ENCODE measurements at regions not wholly inside any gene's neighbourhood (a gene's known extent, or its start where the extent isn't known, plus 50 kb on each side); places are given as distances from the start of the nearest gene placed in this dataset.

DNA sequence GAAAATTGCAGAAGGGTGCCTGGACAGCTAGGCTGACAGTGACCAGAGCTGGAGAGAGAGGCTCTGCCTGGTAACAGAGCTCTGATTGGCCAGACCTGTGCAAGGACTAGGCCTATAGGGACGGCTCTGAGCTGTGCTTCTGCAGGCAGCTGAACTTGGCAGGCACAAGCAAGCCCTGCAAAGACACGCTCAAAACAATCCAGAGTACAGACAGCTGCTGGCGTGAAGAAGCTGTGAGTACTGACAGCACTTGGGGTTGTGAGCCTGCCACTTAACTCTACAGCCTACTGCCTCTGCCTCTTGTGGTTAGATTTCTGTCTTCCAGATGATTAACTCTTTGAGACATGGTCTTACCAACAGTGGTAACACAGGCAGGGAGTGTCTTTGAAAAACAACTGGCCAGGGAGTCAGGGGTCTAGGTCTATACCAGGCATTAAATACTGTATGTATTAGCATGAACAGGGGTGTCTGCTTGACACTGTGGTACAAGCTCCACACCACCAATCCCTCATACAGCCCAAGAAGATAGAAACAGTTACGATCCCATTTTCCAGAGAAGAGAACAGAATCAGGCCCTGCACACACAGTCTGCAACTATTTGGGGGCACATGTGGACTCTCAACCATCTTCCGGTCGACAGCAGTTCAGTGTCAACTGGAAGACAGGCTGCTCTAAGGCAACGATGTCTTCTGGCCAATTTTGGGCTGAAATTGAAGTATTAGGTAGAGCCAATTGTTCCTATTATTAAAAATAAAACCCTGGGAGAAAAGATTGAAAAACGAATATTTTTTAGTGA lies 568.4 kb downstream of the TNS1 start:
- Histone ChIP-seq H3K27ac (no peak overlapping the region), H3K4me1 (ENCODE audit: control insufficient read depth in 1 of 2, insufficient read depth in 1 of 2, low read depth in 1 of 2, low read length in 1 of 2) (no peaks in the 10 kb centered on the region), H3K36me3 (no peaks in the 10 kb centered on the region), H3K27me3 (no peaks in the 10 kb centered on the region), H3K4me3 (ENCODE audit: low read depth in 1 of 2, low read length in 1 of 2) (no peak overlapping the region), H3K9me3 (no peaks in the 10 kb centered on the region)
- TF ChIP-seq, protein P1, sequence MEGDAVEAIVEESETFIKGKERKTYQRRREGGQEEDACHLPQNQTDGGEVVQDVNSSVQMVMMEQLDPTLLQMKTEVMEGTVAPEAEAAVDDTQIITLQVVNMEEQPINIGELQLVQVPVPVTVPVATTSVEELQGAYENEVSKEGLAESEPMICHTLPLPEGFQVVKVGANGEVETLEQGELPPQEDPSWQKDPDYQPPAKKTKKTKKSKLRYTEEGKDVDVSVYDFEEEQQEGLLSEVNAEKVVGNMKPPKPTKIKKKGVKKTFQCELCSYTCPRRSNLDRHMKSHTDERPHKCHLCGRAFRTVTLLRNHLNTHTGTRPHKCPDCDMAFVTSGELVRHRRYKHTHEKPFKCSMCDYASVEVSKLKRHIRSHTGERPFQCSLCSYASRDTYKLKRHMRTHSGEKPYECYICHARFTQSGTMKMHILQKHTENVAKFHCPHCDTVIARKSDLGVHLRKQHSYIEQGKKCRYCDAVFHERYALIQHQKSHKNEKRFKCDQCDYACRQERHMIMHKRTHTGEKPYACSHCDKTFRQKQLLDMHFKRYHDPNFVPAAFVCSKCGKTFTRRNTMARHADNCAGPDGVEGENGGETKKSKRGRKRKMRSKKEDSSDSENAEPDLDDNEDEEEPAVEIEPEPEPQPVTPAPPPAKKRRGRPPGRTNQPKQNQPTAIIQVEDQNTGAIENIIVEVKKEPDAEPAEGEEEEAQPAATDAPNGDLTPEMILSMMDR (IDR thresholded peaks at IDR 0.05) = no peak

DNA sequence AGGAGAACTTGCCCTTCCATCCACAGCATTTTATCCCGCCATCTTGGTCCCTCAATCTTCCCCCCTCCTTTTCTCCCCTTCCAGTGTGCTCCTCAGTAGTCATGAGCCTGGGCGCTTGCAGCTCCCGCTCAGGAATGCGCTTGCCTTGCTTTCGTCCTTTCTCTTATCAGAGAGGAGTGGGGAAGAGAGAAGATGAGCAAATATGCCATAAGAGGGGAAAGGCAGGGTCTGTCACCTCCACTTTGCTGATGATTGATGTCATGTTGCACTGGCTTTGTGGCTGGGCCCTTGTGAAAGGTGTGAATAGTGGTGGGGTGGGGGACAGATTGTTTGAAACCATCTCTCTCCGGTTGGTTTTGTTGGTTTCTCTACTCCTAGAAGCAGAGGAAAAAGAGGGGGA lies 569.3 kb downstream of the TNS1 start:
- Histone ChIP-seq H3K4me3 (ENCODE audit: low read depth in 1 of 2, low read length in 1 of 2) (no peak overlapping the region), H3K4me1 (ENCODE audit: control insufficient read depth in 1 of 2, insufficient read depth in 1 of 2, low read depth in 1 of 2, low read length in 1 of 2) (no peaks in the 10 kb centered on the region)
- TF ChIP-seq, protein P1 (IDR thresholded peaks at IDR 0.05) = no peak

DNA sequence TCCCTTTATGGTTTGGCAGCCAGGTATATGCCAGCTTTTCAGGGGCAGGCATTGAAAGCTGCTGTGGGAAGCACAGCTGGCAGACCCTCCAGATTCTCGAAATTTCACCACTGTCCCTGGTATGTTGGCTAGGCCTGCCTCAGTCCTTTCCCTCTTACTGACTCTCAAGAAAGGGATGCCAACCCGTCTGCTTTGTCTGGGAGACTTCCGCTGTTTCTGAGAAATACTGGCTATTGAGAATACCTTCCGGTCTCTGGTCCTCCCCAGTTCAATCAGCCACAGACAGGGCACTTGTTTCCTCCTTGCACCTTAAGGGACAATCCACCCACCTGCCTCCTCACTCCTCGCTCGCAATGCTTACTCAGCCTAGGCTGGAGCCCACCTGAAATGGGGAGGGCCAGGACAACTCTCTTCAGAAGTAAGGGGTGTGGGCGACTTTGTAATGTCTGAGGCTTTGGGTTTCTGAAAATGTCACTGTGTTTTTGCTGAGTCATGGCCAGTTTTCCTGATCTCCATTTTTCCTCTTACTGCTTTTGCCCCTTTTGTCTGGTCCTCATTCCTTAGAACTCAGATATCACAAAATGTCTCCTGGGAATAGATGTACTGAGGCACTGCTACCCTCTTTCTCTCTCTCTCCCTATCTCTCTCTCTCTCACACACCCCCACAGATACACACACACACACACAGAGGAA lies 571.1 kb downstream of the TNS1 start:
- H3K4me3 ChIP-seq (ENCODE audit: low read depth in 1 of 2, low read length in 1 of 2) = no peak overlapping the region
- TF ChIP-seq, protein P1 (IDR thresholded peaks at IDR 0.05) = no peak
- H3K9me3 ChIP-seq = no peaks in the 10 kb centered on the region
- H3K27ac ChIP-seq = no peak overlapping the region
- no peaks in the 10 kb centered on the region for H3K36me3 ChIP-seq
- H3K4me1 ChIP-seq (ENCODE audit: control insufficient read depth in 1 of 2, insufficient read depth in 1 of 2, low read depth in 1 of 2, low read length in 1 of 2) = no peaks in the 10 kb centered on the region
- H3K27me3 ChIP-seq = no peaks in the 10 kb centered on the region

More for the DNA sequence above, 569.3 kb downstream of the TNS1 start:
- Histone ChIP-seq H3K27me3 (no peaks in the 10 kb centered on the region), H3K27ac (no peak overlapping the region), H3K36me3 (no peaks in the 10 kb centered on the region), H3K9me3 (no peaks in the 10 kb centered on the region)

DNA sequence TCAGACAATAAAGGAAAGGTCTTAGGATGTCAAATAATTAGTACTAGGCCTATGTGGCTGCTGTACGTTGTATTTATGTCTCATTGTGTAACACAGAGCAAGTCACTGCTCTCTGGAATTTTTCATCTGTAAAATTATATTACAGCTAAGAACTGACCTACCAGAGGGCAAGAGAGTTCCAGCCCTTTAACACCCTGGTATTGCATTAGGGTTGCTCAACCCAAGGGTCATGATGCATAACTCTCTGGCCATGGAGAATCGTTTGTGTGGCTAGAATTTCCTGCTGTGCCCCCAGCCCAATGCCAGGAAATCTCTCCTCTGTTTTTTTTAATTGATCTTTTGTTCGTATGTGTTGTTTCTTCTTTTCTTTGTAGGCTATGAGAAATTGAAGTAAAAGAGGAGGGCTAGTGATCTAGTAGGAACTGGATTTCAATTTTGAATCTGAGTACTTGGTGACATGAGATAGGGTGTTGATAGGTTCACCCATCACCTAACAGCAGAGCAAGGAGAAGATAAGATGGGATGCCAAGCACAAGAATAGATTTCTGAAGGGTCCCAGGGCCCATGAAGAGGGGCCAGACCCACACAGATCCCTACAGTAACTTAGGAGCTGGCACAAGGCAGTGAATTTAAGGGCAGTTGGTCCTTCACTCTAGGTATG lies 571.2 kb upstream of the TNP1 start:
- H3K36me3 ChIP-seq = no peaks in the 10 kb centered on the region
- no peaks in the 10 kb centered on the region for H3K27me3 ChIP-seq
- H3K27ac ChIP-seq = no peak overlapping the region
- TF ChIP-seq, protein P1 (IDR thresholded peaks at IDR 0.05) = no peak
- no peaks in the 10 kb centered on the region for H3K9me3 ChIP-seq
- H3K4me1 ChIP-seq (ENCODE audit: control insufficient read depth in 1 of 2, insufficient read depth in 1 of 2, low read depth in 1 of 2, low read length in 1 of 2) = no peaks in the 10 kb centered on the region
- H3K4me3 ChIP-seq (ENCODE audit: low read depth in 1 of 2, low read length in 1 of 2) = no peak overlapping the region

DNA sequence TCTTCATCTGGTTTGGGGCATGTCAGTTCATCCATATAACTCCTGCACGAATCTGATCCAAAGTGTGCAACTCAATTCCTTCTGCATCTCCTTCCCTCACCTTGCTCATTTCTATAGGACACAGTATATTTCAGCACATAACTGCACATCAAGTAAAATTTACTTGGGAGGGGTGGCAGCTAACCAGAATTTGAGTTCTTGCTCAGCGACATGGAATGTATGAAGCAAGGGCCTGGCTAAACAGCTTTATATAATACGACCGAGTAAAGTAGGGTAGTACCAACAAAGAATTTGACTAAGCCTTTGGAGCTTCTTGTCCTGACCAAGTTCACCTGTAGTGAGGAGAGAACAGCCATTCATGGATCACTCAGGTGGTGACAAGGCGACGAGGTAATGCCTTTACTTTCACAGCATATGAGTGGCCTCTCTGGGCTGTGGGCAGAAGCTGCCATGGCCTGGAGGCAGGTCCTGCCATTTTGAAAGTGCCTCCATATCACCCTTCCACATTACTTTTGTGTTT lies 570.2 kb upstream of the TNP1 start:
- H3K36me3 ChIP-seq = no peaks in the 10 kb centered on the region
- H3K9me3 ChIP-seq = no peaks in the 10 kb centered on the region
- H3K27ac ChIP-seq = no peak overlapping the region
- no peak overlapping the region for H3K4me3 ChIP-seq (ENCODE audit: low read depth in 1 of 2, low read length in 1 of 2)
- no peaks in the 10 kb centered on the region for H3K4me1 ChIP-seq (ENCODE audit: control insufficient read depth in 1 of 2, insufficient read depth in 1 of 2, low read depth in 1 of 2, low read length in 1 of 2)
- H3K27me3 ChIP-seq = no peaks in the 10 kb centered on the region
- TF ChIP-seq, protein P1 (IDR thresholded peaks at IDR 0.05) = no peak

All from neutrophil (primary cell).